IMR-90 (cell line): ENCODE measurements at regions not wholly inside any gene's neighbourhood (a gene's known extent, or its start where the extent isn't known, plus 50 kb on each side); places are given as distances from the start of the nearest gene placed in this dataset.
A peak's percentile ranks its signal among the peaks of the same experiment; 100 is the strongest.

Experiments used
- ATAC-seq: fragments of 200-7000 bp; cut with Tn5 transposase; 2 replicates; pipeline ENCODE4 v1.9.1; 2020; ENCODE audit warnings: low read depth, mild to moderate bottlenecking, moderate library complexity
- BruUV-seq: library from RNA; stranded (reverse); fragments of 400-500 nt; replicated peaks from 2 replicates; lab custom pipeline; 2021; lab: Mats Ljungman, UMichigan
- CTCF ChIA-PET: fragments of 300-600 bp; formaldehyde crosslinking; extraction: SDS; loops from one replicate; lab custom pipeline; 2021; ENCODE audit warnings: antibody characterized with exemption; lab: Yijun Ruan, JAX
- POLR2A ChIA-PET: fragments of 300-600 bp; sonication (Branson Sonifier 250); formaldehyde crosslinking; loops from one replicate; lab custom pipeline; 2022; ENCODE audit warnings: antibody characterized with exemption; ENCODE audit not compliant: unreplicated experiment; lab: Charles Lee
- DNase-seq: peaks from one replicate; pipeline ENCODE4 v3.0.0; 2013
- H2AFZ ChIP-seq: replicated peaks from 2 replicates; pipeline ENCODE3; 2013; ENCODE audit warnings: low read length, mild to moderate bottlenecking; ENCODE audit not compliant: poor library complexity
- H2AK5ac ChIP-seq: 2 replicates; pipeline ENCODE4 v1.6.1; 2013; ENCODE audit warnings: low read depth, low read length, inconsistent platforms
- H2AK9ac ChIP-seq: replicated peaks from 2 replicates; pipeline ENCODE3; 2013; ENCODE audit warnings: mild to moderate bottlenecking, low read depth, low read length, moderate library complexity; ENCODE audit not compliant: poor library complexity
- H2BK120ac ChIP-seq: 2 replicates; pipeline ENCODE4 v1.6.1; 2013; ENCODE audit warnings: low read depth, low read length, inconsistent platforms
- H2BK15ac ChIP-seq: 3 replicates; pipeline ENCODE4 v1.6.1; 2013; ENCODE audit warnings: low read depth, low read length, inconsistent platforms
- H2BK20ac ChIP-seq: 2 replicates; pipeline ENCODE4 v1.6.1; 2013; ENCODE audit warnings: low read depth, mild to moderate bottlenecking, inconsistent platforms, low read length, moderate library complexity
- H2BK5ac ChIP-seq: 2 replicates; pipeline ENCODE4 v1.6.1; 2013; ENCODE audit warnings: mild to moderate bottlenecking, low read depth, low read length, inconsistent platforms; ENCODE audit not compliant: poor library complexity, severe bottlenecking
- H3K14ac ChIP-seq: replicated peaks from 2 replicates; pipeline ENCODE4 v1.6.1; 2013; ENCODE audit warnings: low read depth, low read length, inconsistent platforms
- H3K18ac ChIP-seq: 2 replicates; pipeline ENCODE4 v1.6.1; 2013; ENCODE audit warnings: low read depth, low read length, control low read depth
- H3K23ac ChIP-seq: 2 replicates; pipeline ENCODE4 v1.6.1; 2013; ENCODE audit warnings: low read depth, low read length, inconsistent platforms
- H3K27ac ChIP-seq: 2 replicates; pipeline ENCODE4 v1.5.1; 2013; ENCODE audit warnings: mild to moderate bottlenecking, control low read depth, low read length; ENCODE audit not compliant: insufficient read depth
- H3K27me3 ChIP-seq: 2 replicates; pipeline ENCODE4 v1.6.1; 2013; ENCODE audit warnings: low read length; ENCODE audit not compliant: control insufficient read depth, insufficient read depth
- H3K36me3 ChIP-seq: 2 replicates; pipeline ENCODE4 v1.6.1; 2013; ENCODE audit warnings: low read length, mixed read lengths; ENCODE audit not compliant: control insufficient read depth, insufficient read depth
- H3K4ac ChIP-seq: 2 replicates; pipeline ENCODE4 v1.6.1; 2013; ENCODE audit warnings: low read depth, low read length, inconsistent platforms
- H3K4me1 ChIP-seq: 2 replicates; pipeline ENCODE4 v1.6.1; 2013; ENCODE audit warnings: low read length, mixed read lengths; ENCODE audit not compliant: control insufficient read depth, insufficient read depth
- H3K4me2 ChIP-seq: 2 replicates; pipeline ENCODE4 v1.6.1; 2013; ENCODE audit warnings: low read depth, mild to moderate bottlenecking, control low read depth, low read length, moderate library complexity
- H3K4me3 ChIP-seq: 2 replicates; pipeline ENCODE4 v1.5.1; 2013; ENCODE audit warnings: low read depth, mild to moderate bottlenecking, control low read depth, low read length, moderate library complexity; ENCODE audit not compliant: insufficient read depth
- H3K56ac ChIP-seq: 2 replicates; pipeline ENCODE4 v1.6.1; 2013; ENCODE audit warnings: low read length, inconsistent platforms; ENCODE audit not compliant: insufficient read depth; ENCODE audit errors: extremely low read depth
- H3K79me1 ChIP-seq, 2 experiments: 2 replicates each; pipeline ENCODE4 v1.6.1; 2013; ENCODE audit warnings: low read length in 2 of 2, inconsistent platforms in 1 of 2, low read depth in 1 of 2
- H3K9ac ChIP-seq: 2 replicates; pipeline ENCODE4 v1.6.1; 2013; ENCODE audit warnings: low read depth, low read length, control low read depth
- H3K9me1 ChIP-seq: 2 replicates; pipeline ENCODE4 v1.6.1; 2013; ENCODE audit warnings: low read length, inconsistent platforms; ENCODE audit not compliant: insufficient read depth
- H3K9me3 ChIP-seq: 2 replicates; pipeline ENCODE4 v1.6.1; 2013; ENCODE audit warnings: low read length; ENCODE audit not compliant: control insufficient read depth, insufficient read depth
- H4K20me1 ChIP-seq: 2 replicates; pipeline ENCODE4 v1.6.1; 2013; ENCODE audit warnings: low read length, inconsistent platforms; ENCODE audit not compliant: insufficient read depth
- H4K5ac ChIP-seq: 2 replicates; pipeline ENCODE4 v1.6.1; 2013; ENCODE audit warnings: mild to moderate bottlenecking, low read depth, low read length, control low read depth
- H4K8ac ChIP-seq, 2 experiments: 2 replicates each; pipeline ENCODE4 v1.6.1; 2013; ENCODE audit warnings: low read depth in 2 of 2, low read length in 2 of 2, control low read depth in 1 of 2, inconsistent platforms in 1 of 2
- H4K91ac ChIP-seq: 2 replicates; pipeline ENCODE4 v1.6.1; 2013; ENCODE audit warnings: low read depth, low read length, inconsistent platforms; ENCODE audit not compliant: insufficient read depth
- CHD1 ChIP-seq: IDR thresholded peaks from 2 replicates; pipeline ENCODE4 v1.6.1; 2012; ENCODE audit warnings: low read depth, low read length, improper control_type of control experiment
- FOS ChIP-seq: fragments of 150-350 bp; IDR thresholded peaks from 2 replicates; pipeline ENCODE4 v1.6.1; 2016; ENCODE audit warnings: low read depth, low read length
- MXI1 ChIP-seq: IDR thresholded peaks from 2 replicates; pipeline ENCODE4 v1.6.1; 2012; ENCODE audit warnings: low read depth, mild to moderate bottlenecking, low read length, moderate library complexity, borderline replicate concordance
- RAD21 ChIP-seq: IDR thresholded peaks from 2 replicates; pipeline ENCODE4 v1.6.1; 2012; ENCODE audit warnings: low read length, improper control_type of control experiment
- RFX5 ChIP-seq: IDR thresholded peaks from 2 replicates; pipeline ENCODE4 v1.8.0; 2012; ENCODE audit warnings: low read depth, mild to moderate bottlenecking, low read length, moderate library complexity
- WGBS, 2 experiments: methylation state at CpG; one replicate each; pipeline versions ENCODE4 v1.1.5 to v1.1.7; 2013; ENCODE audit warnings: missing lambda C conversion rate in 2 of 2; ENCODE audit not compliant: insufficient read length in 1 of 2; ENCODE audit errors: extremely low coverage in 2 of 2; 5-methylcytosine and 5-hydroxymethylcytosine counted together
- dilution Hi-C: fragments of 300-500 bp; cut with HindIII; formaldehyde crosslinking; loops from one replicate; pipeline ENCODE4 v1.14.3; 2018; ENCODE audit warnings: low sequenced_read_pairs; ENCODE audit not compliant: unreplicated experiment
- in situ Hi-C: fragments of 300-500 bp; cut with MboI; formaldehyde crosslinking; loops from 3 replicates; pipeline ENCODE4 v1.14.3; 2019; ENCODE audit warnings: low sequenced_read_pairs, inconsistent platforms, mixed read lengths
- intact Hi-C: fragments of 100-400 bp; cut with micrococcal nuclease; formaldehyde crosslinking; loops from 2 replicates; pipeline ENCODE4 v1.10.0; 2022
- TF ChIP-seq, protein P1 (sequence below): conservative IDR thresholded peaks from 2 replicates; pipeline ENCODE4 v1.5.1; 2012; ENCODE audit warnings: mild to moderate bottlenecking, low read depth, low read length, improper control_type of control experiment

DNA sequence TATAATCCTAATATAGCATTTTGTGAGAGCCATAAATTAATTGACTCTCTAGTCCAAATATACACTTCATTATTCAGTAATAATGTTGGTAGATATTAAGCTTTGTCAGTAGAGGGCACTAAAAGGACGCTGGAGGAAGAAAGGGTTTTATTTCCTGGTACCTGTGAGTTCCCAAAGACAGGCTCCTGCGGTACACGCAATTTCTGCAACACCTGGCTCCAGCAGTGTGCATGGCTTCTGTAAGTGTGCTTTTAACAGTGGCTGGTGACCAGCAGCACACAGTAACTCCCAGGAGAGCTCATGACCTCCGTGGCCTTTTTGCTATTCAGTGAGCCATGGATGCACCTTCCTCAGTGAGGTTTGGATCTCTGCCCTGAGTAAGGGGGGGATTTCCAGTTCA lies 338.3 kb upstream of the ZNF385D start:
- H4K91ac ChIP-seq = no peak overlapping the region
- no peak overlapping the region for H3K4me2 ChIP-seq
- H3K36me3 ChIP-seq = no peaks in the 10 kb centered on the region
- no peak overlapping the region for H3K4me3 ChIP-seq
- no peak overlapping the region for H4K8ac ChIP-seq
- no peaks in the 10 kb centered on the region for H3K79me1 ChIP-seq
- TF ChIP-seq FOS (no peak), RAD21 (0 out of 2 replicates have a peak, but pooled peaks have one; percentile 10), MXI1 (no peak), CHD1 (no peak), RFX5 (no peak)
- TF ChIP-seq, protein P1, sequence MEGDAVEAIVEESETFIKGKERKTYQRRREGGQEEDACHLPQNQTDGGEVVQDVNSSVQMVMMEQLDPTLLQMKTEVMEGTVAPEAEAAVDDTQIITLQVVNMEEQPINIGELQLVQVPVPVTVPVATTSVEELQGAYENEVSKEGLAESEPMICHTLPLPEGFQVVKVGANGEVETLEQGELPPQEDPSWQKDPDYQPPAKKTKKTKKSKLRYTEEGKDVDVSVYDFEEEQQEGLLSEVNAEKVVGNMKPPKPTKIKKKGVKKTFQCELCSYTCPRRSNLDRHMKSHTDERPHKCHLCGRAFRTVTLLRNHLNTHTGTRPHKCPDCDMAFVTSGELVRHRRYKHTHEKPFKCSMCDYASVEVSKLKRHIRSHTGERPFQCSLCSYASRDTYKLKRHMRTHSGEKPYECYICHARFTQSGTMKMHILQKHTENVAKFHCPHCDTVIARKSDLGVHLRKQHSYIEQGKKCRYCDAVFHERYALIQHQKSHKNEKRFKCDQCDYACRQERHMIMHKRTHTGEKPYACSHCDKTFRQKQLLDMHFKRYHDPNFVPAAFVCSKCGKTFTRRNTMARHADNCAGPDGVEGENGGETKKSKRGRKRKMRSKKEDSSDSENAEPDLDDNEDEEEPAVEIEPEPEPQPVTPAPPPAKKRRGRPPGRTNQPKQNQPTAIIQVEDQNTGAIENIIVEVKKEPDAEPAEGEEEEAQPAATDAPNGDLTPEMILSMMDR = peak; percentile 39
- peak; percentile 35; the same call in 1 of the 2 replicates for ATAC-seq
- H4K20me1 ChIP-seq = no peaks in the 10 kb centered on the region
- intact Hi-C loops = no loop called here
- H3K14ac ChIP-seq = no peak overlapping the region
- peak; percentile 1 for DNase-seq
- no peak overlapping the region for H2BK120ac ChIP-seq
- H3K18ac ChIP-seq = no peak overlapping the region
- no peaks in the 10 kb centered on the region for H3K9me3 ChIP-seq
- H2BK15ac ChIP-seq = no peak overlapping the region
- no peak overlapping the region for H3K27ac ChIP-seq
- H2AK9ac ChIP-seq = no peak overlapping the region
- H2BK5ac ChIP-seq = no peak overlapping the region
- H3K23ac ChIP-seq = no peak overlapping the region
- no peak overlapping the region for H4K5ac ChIP-seq
- H3K56ac ChIP-seq = no peak overlapping the region
- no peak overlapping the region for H2BK20ac ChIP-seq
- no peaks in the 10 kb centered on the region for H3K4me1 ChIP-seq
- H2AFZ ChIP-seq = peak overlapping the region; percentile 51
- no CpG with 5 or more reads among the region's 4 CpGs for WGBS, 2 experiments
- no TSS peak for BruUV-seq
- no peak overlapping the region for H2AK5ac ChIP-seq
- H3K9ac ChIP-seq = no peak overlapping the region
- dilution Hi-C loops = no loop called here
- H3K9me1 ChIP-seq = no peaks in the 10 kb centered on the region
- no peak overlapping the region for H3K4ac ChIP-seq
- in situ Hi-C loops = no loop called here
- ChIA-PET POLR2A (no interaction called here), CTCF (no interaction called here)
- H3K27me3 ChIP-seq = no peaks in the 10 kb centered on the region
